ENCODE measurements at regions not wholly inside any gene's neighbourhood (a gene's known extent, or its start where the extent isn't known, plus 50 kb on each side); places are given as distances from the start of the nearest gene placed in this dataset.

DNA sequence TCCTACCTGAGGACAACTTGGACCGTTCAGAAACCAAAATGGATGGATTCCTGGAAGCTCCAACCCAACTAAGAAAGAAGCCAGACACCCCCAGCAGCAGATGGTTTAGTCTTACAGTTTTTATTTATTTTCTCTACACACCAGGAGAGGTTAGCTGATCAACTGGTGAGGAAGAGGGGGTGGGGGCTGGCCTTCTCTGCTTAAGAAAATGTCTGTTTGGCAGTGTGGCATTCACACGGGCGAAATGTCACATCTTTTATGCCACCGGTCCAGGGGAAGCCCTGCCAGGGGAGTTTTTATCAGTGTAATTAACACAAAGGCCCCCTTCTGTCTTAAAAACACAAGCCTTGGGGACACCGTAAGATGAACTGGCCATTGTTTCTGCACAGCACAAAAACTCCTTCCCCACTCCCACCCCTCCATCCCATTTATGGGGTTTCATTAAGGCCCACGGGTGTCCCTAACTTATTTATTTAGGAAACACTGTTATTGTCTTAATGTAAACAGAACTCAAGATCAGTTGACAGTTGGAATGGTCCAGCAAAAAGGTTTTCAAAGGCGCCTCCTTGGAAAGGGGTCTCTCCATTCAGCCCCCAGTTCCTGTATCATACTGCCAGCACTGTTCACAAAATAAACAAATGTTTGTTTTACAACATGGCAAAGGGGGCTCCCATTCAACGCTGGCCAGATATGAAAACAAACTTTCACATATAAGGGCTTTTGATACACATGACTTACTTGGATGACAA, 217.0 kb downstream of the C1D start:
- Histone ChIP-seq H3K4me1 (ENCODE audit: insufficient read depth, low read length) (peaks cover 4% of the 10 kb centered on the region; the same call in 1 of the 2 replicates), H3K27ac (ENCODE audit: low read length) (no peak overlapping the region), H3K9ac (ENCODE audit: low read depth, low read length) (0 out of 2 replicates have a peak overlapping the region, but pooled peaks have one; percentile 2), H3K36me3 (ENCODE audit: insufficient read depth, low read depth, low read length) (no peaks in the 10 kb centered on the region), H3K9me3 (ENCODE audit: insufficient read depth, low read depth, low read length) (no peaks in the 10 kb centered on the region), H3K27me3 (ENCODE audit: insufficient read depth, low read length) (no peaks in the 10 kb centered on the region), H3K4me3 (ENCODE audit: low read length) (peak overlapping the region; percentile 31; the same call in 1 of the 2 replicates)

DNA sequence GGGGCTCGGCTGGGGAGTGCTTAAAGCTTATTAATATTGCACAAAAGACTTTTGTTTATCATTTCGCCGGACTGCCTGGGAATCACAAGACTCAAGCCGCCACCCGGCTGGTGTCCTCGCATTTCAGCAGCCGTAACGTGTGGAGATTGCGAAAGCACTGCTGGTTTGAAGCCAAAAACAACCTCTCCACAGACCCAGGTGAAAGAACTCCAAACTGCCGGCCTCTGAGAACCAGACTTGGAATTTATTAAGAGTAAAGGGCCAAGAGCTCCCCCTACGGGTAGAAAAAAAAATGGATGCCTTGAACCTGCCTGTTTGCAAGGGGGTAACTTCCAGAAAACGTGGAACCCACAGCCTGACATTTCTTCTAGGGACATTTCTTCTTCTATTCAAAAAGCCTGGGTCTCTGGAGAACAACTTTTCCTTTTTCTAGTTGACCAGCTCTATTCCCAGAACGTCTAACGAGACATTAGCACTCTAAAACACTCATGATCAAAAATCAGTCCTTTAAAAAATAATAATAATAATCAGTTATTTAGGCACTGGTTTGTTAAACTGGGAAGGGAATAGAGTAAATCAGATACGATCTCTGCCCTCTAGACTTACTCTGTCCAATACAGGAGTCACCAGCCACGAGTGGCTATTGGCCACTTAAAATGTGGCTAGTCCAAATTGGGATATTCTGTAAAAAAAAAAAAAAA, 216.3 kb downstream of the C1D start:
- no peaks in the 10 kb centered on the region for H3K36me3 ChIP-seq (ENCODE audit: insufficient read depth, low read depth, low read length)
- no peaks in the 10 kb centered on the region for H3K27me3 ChIP-seq (ENCODE audit: insufficient read depth, low read length)
- H3K27ac ChIP-seq (ENCODE audit: low read length), result no peak overlapping the region
- peak overlapping the region; percentile 31; the same call in 1 of the 2 replicates for H3K4me3 ChIP-seq (ENCODE audit: low read length)
- H3K9me3 ChIP-seq (ENCODE audit: insufficient read depth, low read depth, low read length), result no peaks in the 10 kb centered on the region
- peaks cover 4% of the 10 kb centered on the region; the same call in 1 of the 2 replicates for H3K4me1 ChIP-seq (ENCODE audit: insufficient read depth, low read length)
- H3K9ac ChIP-seq (ENCODE audit: low read depth, low read length), result 0 out of 2 replicates have a peak overlapping the region, but pooled peaks have one; percentile 2

DNA sequence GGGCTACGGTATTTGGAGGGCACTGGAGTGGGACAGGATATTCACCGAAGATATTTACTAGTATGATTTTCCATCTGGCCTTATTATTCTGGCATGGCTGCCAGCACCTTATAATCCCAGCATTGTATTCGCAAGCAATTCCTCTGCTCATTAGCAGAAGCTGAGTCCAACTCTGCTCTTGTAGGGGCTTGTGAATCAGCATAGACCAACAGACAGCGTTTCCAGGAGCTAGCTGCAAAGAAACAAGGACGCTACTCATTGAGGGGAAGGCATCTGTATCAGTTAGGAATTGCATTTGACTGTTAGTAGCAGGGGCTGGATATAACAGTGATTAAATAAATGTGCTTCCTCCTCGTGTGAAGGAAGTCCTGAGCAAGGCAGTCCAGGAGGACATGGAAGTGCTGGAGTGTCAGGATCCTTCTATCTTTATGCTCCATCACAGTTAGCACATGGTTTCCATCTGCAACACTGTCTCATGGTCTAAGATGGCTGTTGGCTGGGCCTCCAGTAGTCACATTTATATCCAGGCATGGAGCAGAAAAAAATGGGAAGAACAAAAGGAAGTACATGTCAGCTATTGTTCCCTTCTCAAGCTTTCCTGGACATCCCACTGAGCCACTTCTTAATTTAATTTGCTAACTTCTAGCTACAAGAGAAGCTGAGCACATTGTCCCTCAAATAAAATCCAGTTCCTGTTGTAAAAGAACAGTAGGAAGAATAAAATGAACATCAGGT, 214.1 kb downstream of the C1D start:
- Histone ChIP-seq H3K9me3 (ENCODE audit: insufficient read depth, low read depth, low read length) (no peaks in the 10 kb centered on the region), H3K9ac (ENCODE audit: low read depth, low read length) (no peak overlapping the region), H3K4me3 (ENCODE audit: low read length) (no peak overlapping the region), H3K36me3 (ENCODE audit: insufficient read depth, low read depth, low read length) (no peaks in the 10 kb centered on the region), H3K4me1 (ENCODE audit: insufficient read depth, low read length) (peaks cover 4% of the 10 kb centered on the region; the same call in 1 of the 2 replicates), H3K27ac (ENCODE audit: low read length) (no peak overlapping the region), H3K27me3 (ENCODE audit: insufficient read depth, low read length) (no peaks in the 10 kb centered on the region)

DNA sequence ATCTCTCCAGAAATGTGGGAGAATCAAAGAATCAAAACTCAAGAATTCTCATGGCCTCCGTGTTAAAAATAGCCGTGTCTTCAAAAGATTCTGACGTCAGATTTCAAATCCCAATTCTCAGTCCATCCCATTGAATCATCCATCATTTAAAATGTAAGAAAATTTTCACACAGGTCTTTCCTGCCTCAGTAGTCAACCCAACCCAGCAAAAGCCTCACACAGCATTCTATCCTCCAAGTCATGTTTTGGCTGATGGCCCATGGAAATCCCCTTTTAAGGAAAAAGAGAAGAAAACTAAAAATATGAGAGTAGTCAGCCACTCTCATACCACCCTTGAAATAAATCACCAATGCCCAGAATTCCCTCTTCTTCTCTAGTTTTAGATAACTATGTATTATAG, 211.8 kb downstream of the C1D start:
- Histone ChIP-seq H3K9ac (ENCODE audit: low read depth, low read length) (no peak overlapping the region), H3K9me3 (ENCODE audit: insufficient read depth, low read depth, low read length) (no peaks in the 10 kb centered on the region), H3K4me3 (ENCODE audit: low read length) (no peak overlapping the region), H3K36me3 (ENCODE audit: insufficient read depth, low read depth, low read length) (no peaks in the 10 kb centered on the region), H3K27ac (ENCODE audit: low read length) (no peak overlapping the region), H3K4me1 (ENCODE audit: insufficient read depth, low read length) (peaks cover 3% of the 10 kb centered on the region; the same call in 1 of the 2 replicates), H3K27me3 (ENCODE audit: insufficient read depth, low read length) (no peaks in the 10 kb centered on the region)

DNA sequence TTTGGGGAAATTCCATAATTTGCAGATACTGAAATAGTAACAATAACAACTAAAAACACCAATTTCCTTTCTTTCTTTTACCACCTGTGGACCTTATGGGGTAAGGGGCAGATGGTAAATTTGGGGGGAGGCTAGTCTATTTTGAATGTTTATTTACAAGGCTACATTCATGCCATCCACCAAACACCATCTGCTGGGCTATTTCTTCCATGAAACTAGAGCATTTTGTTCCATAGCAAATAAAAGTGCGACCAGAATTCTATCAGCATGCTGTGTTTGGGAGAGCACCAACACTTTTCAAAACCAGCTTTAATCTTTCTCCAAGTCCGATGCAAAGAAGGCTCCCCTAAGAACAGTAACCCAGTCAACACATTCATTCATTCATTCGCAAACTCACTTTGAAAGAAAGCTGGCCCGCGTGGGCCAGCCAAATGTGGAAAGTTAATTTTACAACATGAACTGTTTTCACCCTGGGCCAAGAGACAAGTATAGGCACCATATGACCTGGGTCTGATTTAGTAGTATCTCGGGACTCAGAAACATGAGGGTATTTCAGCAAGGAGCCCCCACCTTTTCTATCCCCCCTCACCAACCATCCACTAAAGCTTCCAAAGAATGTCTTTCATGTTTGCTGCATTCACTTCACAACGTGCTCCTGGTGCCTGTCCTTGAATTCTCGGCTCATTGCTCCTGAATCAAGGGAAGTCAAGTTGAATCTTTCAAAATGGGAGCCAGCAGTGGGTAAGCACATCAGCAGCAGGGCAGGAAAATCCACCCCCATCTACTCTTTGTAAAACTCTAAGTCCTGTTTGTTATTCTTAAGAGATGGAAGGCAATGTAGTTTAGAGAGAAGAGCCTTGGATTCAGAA, 210.6 kb downstream of the C1D start:
- Histone ChIP-seq H3K36me3 (ENCODE audit: insufficient read depth, low read depth, low read length) (no peaks in the 10 kb centered on the region), H3K27ac (ENCODE audit: low read length) (no peak overlapping the region), H3K9me3 (ENCODE audit: insufficient read depth, low read depth, low read length) (no peaks in the 10 kb centered on the region), H3K27me3 (ENCODE audit: insufficient read depth, low read length) (no peaks in the 10 kb centered on the region), H3K4me1 (ENCODE audit: insufficient read depth, low read length) (no peaks in the 10 kb centered on the region; the same call in 1 of the 2 replicates), H3K4me3 (ENCODE audit: low read length) (no peak overlapping the region), H3K9ac (ENCODE audit: low read depth, low read length) (no peak overlapping the region)

DNA sequence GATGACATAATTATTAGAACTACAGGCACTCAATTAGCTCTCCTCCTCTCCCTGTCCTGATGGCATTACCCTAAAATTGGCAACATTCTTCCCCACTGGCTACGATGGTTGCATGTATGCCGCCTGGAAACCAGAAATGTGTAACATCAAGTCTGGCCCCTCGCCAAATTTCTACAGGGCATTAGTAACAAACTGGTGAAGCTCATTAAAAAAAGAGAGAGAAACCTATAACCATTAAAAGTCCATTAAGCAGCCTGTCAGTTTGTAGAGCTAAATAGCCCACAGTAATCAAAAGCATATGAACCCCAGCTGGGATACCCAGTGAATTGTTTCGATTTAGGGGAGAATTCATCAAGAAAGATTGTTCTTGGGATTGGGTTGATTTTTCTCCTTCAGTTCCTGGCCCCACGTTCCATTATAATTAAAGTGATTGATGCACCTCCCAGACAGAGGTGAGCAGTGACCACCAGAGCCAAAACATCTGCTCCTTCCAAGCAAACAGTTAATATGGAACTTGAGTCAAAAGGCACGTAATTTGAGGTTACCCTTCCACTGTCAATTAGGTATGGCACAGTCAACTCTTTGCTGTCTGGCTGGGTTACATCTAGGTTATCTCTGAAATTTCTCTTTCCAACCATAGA, 208.6 kb downstream of the C1D start:
- H3K9me3 ChIP-seq (ENCODE audit: insufficient read depth, low read depth, low read length), result no peaks in the 10 kb centered on the region
- no peak overlapping the region for H3K9ac ChIP-seq (ENCODE audit: low read depth, low read length)
- H3K27me3 ChIP-seq (ENCODE audit: insufficient read depth, low read length), result no peaks in the 10 kb centered on the region
- no peak overlapping the region for H3K4me3 ChIP-seq (ENCODE audit: low read length)
- no peak overlapping the region for H3K27ac ChIP-seq (ENCODE audit: low read length)
- H3K4me1 ChIP-seq (ENCODE audit: insufficient read depth, low read length), result no peaks in the 10 kb centered on the region; the same call in 1 of the 2 replicates
- no peaks in the 10 kb centered on the region for H3K36me3 ChIP-seq (ENCODE audit: insufficient read depth, low read depth, low read length)

DNA sequence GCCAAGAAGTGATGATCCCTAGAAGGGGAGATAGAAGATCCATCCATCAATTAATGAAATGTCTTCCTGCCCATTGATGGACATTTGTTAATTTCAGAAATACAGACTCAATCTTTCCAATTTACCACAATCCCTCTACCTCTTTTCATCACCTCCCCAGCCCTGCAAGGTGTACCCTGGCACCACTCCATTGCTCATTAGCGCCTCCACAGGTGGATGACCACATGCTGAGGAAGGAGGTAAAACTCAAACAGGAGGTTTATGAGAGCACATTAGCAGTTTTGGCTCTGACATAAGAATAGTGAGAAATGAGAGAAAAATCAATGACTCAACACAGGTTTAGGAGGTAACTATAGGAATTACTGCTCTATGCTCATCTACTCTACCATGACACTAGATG, 208.0 kb downstream of the C1D start:
- Histone ChIP-seq H3K36me3 (ENCODE audit: insufficient read depth, low read depth, low read length) (no peaks in the 10 kb centered on the region), H3K4me1 (ENCODE audit: insufficient read depth, low read length) (no peaks in the 10 kb centered on the region; the same call in 1 of the 2 replicates), H3K9me3 (ENCODE audit: insufficient read depth, low read depth, low read length) (no peaks in the 10 kb centered on the region), H3K27me3 (ENCODE audit: insufficient read depth, low read length) (no peaks in the 10 kb centered on the region), H3K4me3 (ENCODE audit: low read length) (no peak overlapping the region), H3K9ac (ENCODE audit: low read depth, low read length) (no peak overlapping the region), H3K27ac (ENCODE audit: low read length) (no peak overlapping the region)

DNA sequence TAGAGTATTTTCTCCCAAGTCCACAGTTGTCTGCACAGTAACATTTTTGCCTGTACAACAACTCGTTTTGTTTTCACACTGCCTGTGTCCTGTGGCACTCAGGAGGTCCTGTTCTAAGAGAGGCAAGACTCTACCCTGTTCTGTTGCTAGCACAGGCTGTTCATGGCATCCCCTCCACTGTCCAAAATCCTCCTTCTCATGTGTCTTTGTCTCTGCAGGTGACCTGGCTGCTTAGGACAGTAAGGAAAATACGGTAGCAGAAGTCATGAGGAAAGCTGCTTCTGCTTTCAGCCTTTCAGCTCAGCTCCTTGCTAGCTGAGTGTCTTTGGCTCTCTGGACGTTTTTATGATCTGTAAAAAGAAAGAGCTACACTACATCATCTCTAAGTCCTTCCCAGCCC, 205.9 kb downstream of the C1D start:
- Histone ChIP-seq H3K27ac (ENCODE audit: low read length) (no peak overlapping the region), H3K4me3 (ENCODE audit: low read length) (no peak overlapping the region), H3K9ac (ENCODE audit: low read depth, low read length) (no peak overlapping the region), H3K9me3 (ENCODE audit: insufficient read depth, low read depth, low read length) (no peaks in the 10 kb centered on the region), H3K27me3 (ENCODE audit: insufficient read depth, low read length) (no peaks in the 10 kb centered on the region), H3K36me3 (ENCODE audit: insufficient read depth, low read depth, low read length) (no peaks in the 10 kb centered on the region), H3K4me1 (ENCODE audit: insufficient read depth, low read length) (no peaks in the 10 kb centered on the region; the same call in 1 of the 2 replicates)

DNA sequence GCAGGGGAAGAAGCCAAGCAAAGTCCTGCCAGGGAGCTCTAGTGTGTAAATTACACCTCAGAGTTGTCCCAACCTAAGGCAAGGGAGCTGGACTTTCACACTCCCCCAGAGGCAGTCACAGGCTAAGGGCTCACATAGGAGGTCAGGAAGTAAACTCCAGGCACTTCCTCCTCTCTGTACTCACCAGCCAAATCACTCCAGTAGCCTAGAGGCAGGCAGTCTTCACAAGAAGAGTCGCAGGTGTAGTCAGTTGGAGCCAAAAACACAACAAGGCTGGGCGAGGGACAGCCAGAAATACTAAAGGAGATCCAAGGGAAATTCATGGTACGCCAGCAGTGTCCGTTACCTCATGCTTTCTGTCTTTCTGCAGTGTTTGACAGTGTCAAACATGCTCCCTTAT, 205.0 kb downstream of the C1D start:
- Histone ChIP-seq H3K36me3 (ENCODE audit: insufficient read depth, low read depth, low read length) (no peaks in the 10 kb centered on the region), H3K9me3 (ENCODE audit: insufficient read depth, low read depth, low read length) (no peaks in the 10 kb centered on the region), H3K4me1 (ENCODE audit: insufficient read depth, low read length) (no peaks in the 10 kb centered on the region), H3K27ac (ENCODE audit: low read length) (no peak overlapping the region), H3K4me3 (ENCODE audit: low read length) (no peak overlapping the region), H3K27me3 (ENCODE audit: insufficient read depth, low read length) (no peaks in the 10 kb centered on the region), H3K9ac (ENCODE audit: low read depth, low read length) (no peak overlapping the region)

DNA sequence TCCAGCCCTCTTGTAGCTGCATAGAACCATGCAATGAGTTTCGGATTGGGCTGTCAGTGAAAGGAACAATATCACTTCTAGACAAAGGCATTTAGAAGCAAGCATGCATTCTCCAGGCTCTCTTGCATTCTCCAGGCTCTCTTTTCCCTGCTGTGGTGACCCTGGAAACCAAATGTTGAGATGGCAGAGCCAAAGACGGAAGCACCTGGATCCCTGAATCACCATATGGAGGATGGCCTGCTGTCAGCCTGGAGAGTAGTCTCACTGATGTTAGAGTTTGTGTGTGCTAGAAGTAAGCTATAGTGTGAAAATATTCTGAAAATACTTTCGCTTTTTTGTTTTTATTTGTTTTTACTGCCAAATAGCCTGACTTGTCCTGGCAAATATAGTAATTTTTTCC, 203.9 kb downstream of the C1D start:
- H3K36me3 ChIP-seq (ENCODE audit: insufficient read depth, low read depth, low read length), result no peaks in the 10 kb centered on the region
- H3K9me3 ChIP-seq (ENCODE audit: insufficient read depth, low read depth, low read length), result no peaks in the 10 kb centered on the region
- H3K4me1 ChIP-seq (ENCODE audit: insufficient read depth, low read length), result no peaks in the 10 kb centered on the region
- no peak overlapping the region for H3K27ac ChIP-seq (ENCODE audit: low read length)
- no peak overlapping the region for H3K4me3 ChIP-seq (ENCODE audit: low read length)
- H3K9ac ChIP-seq (ENCODE audit: low read depth, low read length), result no peak overlapping the region
- no peaks in the 10 kb centered on the region for H3K27me3 ChIP-seq (ENCODE audit: insufficient read depth, low read length)

Data from iPS-20b (cell line).